ENCODE measurements at regions not wholly inside any gene's neighbourhood (a gene's known extent, or its start where the extent isn't known, plus 50 kb on each side); places are given as distances from the start of the nearest gene placed in this dataset.

- Histone ChIP-seq H3K27ac (ENCODE audit: low read depth in 2 of 2, low read length in 2 of 2) (no peak overlapping the region), H3K9me3 (ENCODE audit: control insufficient read depth in 2 of 3, insufficient read depth in 1 of 3, low read length in 3 of 3) (no peaks in the 10 kb centered on the region), H3K4me3 (ENCODE audit: low read length in 3 of 3) (no peak overlapping the region), H3K27me3 (ENCODE audit: control insufficient read depth, insufficient read depth, low read length) (no peaks in the 10 kb centered on the region), H3K36me3 (ENCODE audit: control insufficient read depth in 2 of 3, insufficient read depth in 3 of 3, low read length in 3 of 3) (no peaks in the 10 kb centered on the region), H3K9ac (ENCODE audit: low read length in 3 of 3) (no peak overlapping the region), H3K4me1 (ENCODE audit: control insufficient read depth in 2 of 3, insufficient read depth in 2 of 3, low read depth in 1 of 3, low read length in 3 of 3) (peaks cover 2 to 9% (median 5%) of the 10 kb centered on the region in 3 donors)
- intact Hi-C loops (cut with DNase I): no loop called here
- DNase-seq: no peak
- no peak for TF ChIP-seq CTCF (IDR thresholded peaks at IDR 0.05; ENCODE audit: borderline replicate concordance, extremely low read depth, insufficient read depth)
- FAIRE-seq: no peak
Measured at GRCh38 chr1:55813618-55814017, 598.5 kb upstream of the USP24 start.

DNA sequence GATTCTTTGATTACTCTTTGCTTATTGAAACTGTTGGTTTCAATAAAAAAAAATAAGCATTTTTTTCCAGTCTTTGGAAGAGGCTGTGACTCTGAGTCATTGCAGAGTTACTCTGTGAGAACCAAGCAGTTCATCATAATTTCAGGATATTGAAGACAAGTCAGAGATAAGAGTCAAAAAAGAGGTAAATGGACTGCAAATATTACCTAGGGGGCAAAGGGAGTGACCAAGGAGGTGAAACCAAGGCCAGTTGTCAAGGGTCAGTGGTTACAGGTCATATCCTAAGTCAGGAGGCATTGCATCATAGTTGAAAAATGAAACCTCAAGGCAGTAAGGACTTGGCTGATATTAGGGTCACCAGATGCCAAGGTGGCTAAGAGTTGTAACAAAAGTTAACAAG lies 597.1 kb upstream of the USP24 start:
- H3K4me3 ChIP-seq (ENCODE audit: low read length in 3 of 3): no peak overlapping the region
- peaks cover 2 to 9% (median 5%) of the 10 kb centered on the region in 3 donors for H3K4me1 ChIP-seq (ENCODE audit: control insufficient read depth in 2 of 3, insufficient read depth in 2 of 3, low read depth in 1 of 3, low read length in 3 of 3)
- H3K27ac ChIP-seq (ENCODE audit: low read depth in 2 of 2, low read length in 2 of 2): no peak overlapping the region
- FAIRE-seq: no peak
- no peaks in the 10 kb centered on the region for H3K9me3 ChIP-seq (ENCODE audit: control insufficient read depth in 2 of 3, insufficient read depth in 1 of 3, low read length in 3 of 3)
- H3K36me3 ChIP-seq (ENCODE audit: control insufficient read depth in 2 of 3, insufficient read depth in 3 of 3, low read length in 3 of 3): no peaks in the 10 kb centered on the region
- TF ChIP-seq CTCF (IDR thresholded peaks at IDR 0.05; ENCODE audit: borderline replicate concordance, extremely low read depth, insufficient read depth): no peak
- intact Hi-C loops (cut with DNase I): no loop called here
- no peak overlapping the region for H3K9ac ChIP-seq (ENCODE audit: low read length in 3 of 3)
- no peaks in the 10 kb centered on the region for H3K27me3 ChIP-seq (ENCODE audit: control insufficient read depth, insufficient read depth, low read length)
- no peak for DNase-seq

GRCh38 chr1:55808263-55808662 lies 593.1 kb upstream of the USP24 start:
- intact Hi-C loops (cut with DNase I): no loop called here
- Histone ChIP-seq H3K9ac (ENCODE audit: low read length in 3 of 3) (no peak overlapping the region), H3K4me3 (ENCODE audit: low read length in 3 of 3) (no peak overlapping the region), H3K27ac (ENCODE audit: low read depth in 2 of 2, low read length in 2 of 2) (no peak overlapping the region), H3K4me1 (ENCODE audit: control insufficient read depth in 2 of 3, insufficient read depth in 2 of 3, low read depth in 1 of 3, low read length in 3 of 3) (peaks cover 0 to 9% (median 5%) of the 10 kb centered on the region in 3 donors), H3K36me3 (ENCODE audit: control insufficient read depth in 2 of 3, insufficient read depth in 3 of 3, low read length in 3 of 3) (no peaks in the 10 kb centered on the region), H3K9me3 (ENCODE audit: control insufficient read depth in 2 of 3, insufficient read depth in 1 of 3, low read length in 3 of 3) (no peaks in the 10 kb centered on the region), H3K27me3 (ENCODE audit: control insufficient read depth, insufficient read depth, low read length) (no peaks in the 10 kb centered on the region)
- no peak for FAIRE-seq
- no peak for TF ChIP-seq CTCF (IDR thresholded peaks at IDR 0.05; ENCODE audit: borderline replicate concordance, extremely low read depth, insufficient read depth)
- no peak for DNase-seq

- no peak for FAIRE-seq
- intact Hi-C loops (cut with DNase I): no loop called here
- TF ChIP-seq CTCF (IDR thresholded peaks at IDR 0.05; ENCODE audit: borderline replicate concordance, extremely low read depth, insufficient read depth): no peak
Measured at GRCh38 chr1:55803429-55803828, 588.3 kb upstream of the USP24 start.

More at GRCh38 chr1:55803429-55803828, 588.3 kb upstream of the USP24 start:
- DNase-seq: no peak
- peaks cover 0 to 6% (median 0%) of the 10 kb centered on the region in 3 donors for H3K9me3 ChIP-seq (ENCODE audit: control insufficient read depth in 2 of 3, insufficient read depth in 1 of 3, low read length in 3 of 3)
- H3K4me1 ChIP-seq (ENCODE audit: control insufficient read depth in 2 of 3, insufficient read depth in 2 of 3, low read depth in 1 of 3, low read length in 3 of 3): no peaks in the 10 kb centered on the region
- H3K27ac ChIP-seq (ENCODE audit: low read depth in 2 of 2, low read length in 2 of 2): no peak overlapping the region
- H3K27me3 ChIP-seq (ENCODE audit: control insufficient read depth, insufficient read depth, low read length): no peaks in the 10 kb centered on the region
- H3K4me3 ChIP-seq (ENCODE audit: low read length in 3 of 3): no peak overlapping the region
- H3K36me3 ChIP-seq (ENCODE audit: control insufficient read depth in 2 of 3, insufficient read depth in 3 of 3, low read length in 3 of 3): no peaks in the 10 kb centered on the region
- H3K9ac ChIP-seq (ENCODE audit: low read length in 3 of 3): no peak overlapping the region

Data from kidney (tissue), 13 donors.